ENCODE measurements at regions not wholly inside any gene's neighbourhood (a gene's known extent, or its start where the extent isn't known, plus 50 kb on each side); places are given as distances from the start of the nearest gene placed in this dataset.

DNA sequence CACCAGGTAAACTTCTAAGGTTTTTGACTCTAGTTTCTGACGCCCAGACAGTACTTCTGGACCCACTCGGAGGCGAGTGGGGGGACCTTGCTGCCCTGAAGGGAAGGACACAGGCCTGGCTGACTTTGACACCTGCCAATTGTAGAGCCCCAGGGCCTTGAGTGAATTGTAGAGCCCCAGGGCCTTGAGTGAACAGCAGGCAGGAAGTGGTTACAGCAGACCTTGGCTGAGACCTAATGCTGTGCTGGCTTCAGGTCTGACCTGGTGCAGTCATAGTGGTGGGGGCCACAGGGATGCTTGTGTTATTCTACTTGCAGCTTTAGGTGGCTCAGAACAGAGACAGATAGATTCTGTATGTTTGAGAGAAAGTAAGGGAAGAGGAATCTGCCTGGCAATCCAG is 344.3 kb downstream of the DUSP10 start:
- Histone ChIP-seq H3K9me3 (ENCODE audit: low read length) (no peaks in the 10 kb centered on the region), H3K4me2 (ENCODE audit: low read length) (no peak overlapping the region), H3K9me2 (ENCODE audit: insufficient read depth, low read length) (no peaks in the 10 kb centered on the region)

DNA sequence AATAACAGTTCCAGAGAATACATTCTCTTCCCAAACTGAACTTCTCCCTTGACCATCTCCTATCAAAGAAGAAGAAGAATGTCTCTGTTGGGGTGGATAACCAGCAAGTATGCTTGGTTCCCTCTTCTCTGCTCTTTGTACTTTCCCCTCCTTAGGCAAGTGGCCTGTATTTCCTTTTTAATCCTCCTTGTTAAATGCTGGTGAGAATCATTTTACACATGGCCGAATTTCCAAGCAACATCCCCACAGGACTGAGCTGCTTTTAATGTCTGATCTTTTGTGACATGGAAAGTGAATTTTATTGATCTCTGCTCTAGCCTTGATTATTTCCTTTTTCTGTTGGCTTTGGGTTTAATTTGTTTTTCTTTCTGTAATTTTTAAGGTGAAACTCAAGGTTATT is 336.7 kb downstream of the DUSP10 start:
- no peaks in the 10 kb centered on the region for H3K27me3 ChIP-seq (ENCODE audit: insufficient read depth, low read depth, low read length)
- no peaks in the 10 kb centered on the region for H3K36me3 ChIP-seq (ENCODE audit: insufficient read depth, low read length)
- no peak overlapping the region for H3K9ac ChIP-seq (ENCODE audit: low read length)
- no peaks in the 10 kb centered on the region for H3K79me2 ChIP-seq (replicated peaks; ENCODE audit: insufficient read depth, low read length)
- no peak overlapping the region for H3K27ac ChIP-seq (ENCODE audit: low read length)
- TF ChIP-seq POLR2AphosphoS5 (IDR thresholded peaks at IDR 0.05): no peak
- TF ChIP-seq MXI1 (conservative IDR thresholded peaks at IDR 0.05; ENCODE audit: poor library complexity, severe bottlenecking): no peak
- TF ChIP-seq RAD21 (conservative IDR thresholded peaks at IDR 0.05): no peak
- TF ChIP-seq, protein P1, sequence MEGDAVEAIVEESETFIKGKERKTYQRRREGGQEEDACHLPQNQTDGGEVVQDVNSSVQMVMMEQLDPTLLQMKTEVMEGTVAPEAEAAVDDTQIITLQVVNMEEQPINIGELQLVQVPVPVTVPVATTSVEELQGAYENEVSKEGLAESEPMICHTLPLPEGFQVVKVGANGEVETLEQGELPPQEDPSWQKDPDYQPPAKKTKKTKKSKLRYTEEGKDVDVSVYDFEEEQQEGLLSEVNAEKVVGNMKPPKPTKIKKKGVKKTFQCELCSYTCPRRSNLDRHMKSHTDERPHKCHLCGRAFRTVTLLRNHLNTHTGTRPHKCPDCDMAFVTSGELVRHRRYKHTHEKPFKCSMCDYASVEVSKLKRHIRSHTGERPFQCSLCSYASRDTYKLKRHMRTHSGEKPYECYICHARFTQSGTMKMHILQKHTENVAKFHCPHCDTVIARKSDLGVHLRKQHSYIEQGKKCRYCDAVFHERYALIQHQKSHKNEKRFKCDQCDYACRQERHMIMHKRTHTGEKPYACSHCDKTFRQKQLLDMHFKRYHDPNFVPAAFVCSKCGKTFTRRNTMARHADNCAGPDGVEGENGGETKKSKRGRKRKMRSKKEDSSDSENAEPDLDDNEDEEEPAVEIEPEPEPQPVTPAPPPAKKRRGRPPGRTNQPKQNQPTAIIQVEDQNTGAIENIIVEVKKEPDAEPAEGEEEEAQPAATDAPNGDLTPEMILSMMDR (IDR thresholded peaks at IDR 0.05; ENCODE audit: poor library complexity, severe bottlenecking): no peak
- TF ChIP-seq, protein P2, sequence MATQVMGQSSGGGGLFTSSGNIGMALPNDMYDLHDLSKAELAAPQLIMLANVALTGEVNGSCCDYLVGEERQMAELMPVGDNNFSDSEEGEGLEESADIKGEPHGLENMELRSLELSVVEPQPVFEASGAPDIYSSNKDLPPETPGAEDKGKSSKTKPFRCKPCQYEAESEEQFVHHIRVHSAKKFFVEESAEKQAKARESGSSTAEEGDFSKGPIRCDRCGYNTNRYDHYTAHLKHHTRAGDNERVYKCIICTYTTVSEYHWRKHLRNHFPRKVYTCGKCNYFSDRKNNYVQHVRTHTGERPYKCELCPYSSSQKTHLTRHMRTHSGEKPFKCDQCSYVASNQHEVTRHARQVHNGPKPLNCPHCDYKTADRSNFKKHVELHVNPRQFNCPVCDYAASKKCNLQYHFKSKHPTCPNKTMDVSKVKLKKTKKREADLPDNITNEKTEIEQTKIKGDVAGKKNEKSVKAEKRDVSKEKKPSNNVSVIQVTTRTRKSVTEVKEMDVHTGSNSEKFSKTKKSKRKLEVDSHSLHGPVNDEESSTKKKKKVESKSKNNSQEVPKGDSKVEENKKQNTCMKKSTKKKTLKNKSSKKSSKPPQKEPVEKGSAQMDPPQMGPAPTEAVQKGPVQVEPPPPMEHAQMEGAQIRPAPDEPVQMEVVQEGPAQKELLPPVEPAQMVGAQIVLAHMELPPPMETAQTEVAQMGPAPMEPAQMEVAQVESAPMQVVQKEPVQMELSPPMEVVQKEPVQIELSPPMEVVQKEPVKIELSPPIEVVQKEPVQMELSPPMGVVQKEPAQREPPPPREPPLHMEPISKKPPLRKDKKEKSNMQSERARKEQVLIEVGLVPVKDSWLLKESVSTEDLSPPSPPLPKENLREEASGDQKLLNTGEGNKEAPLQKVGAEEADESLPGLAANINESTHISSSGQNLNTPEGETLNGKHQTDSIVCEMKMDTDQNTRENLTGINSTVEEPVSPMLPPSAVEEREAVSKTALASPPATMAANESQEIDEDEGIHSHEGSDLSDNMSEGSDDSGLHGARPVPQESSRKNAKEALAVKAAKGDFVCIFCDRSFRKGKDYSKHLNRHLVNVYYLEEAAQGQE (IDR thresholded peaks at IDR 0.05; ENCODE audit: borderline replicate concordance): no peak
- no peak for TF ChIP-seq SMC3 (conservative IDR thresholded peaks at IDR 0.05; ENCODE audit: poor library complexity)
- TF ChIP-seq EP300 (conservative IDR thresholded peaks at IDR 0.05; ENCODE audit: poor library complexity, severe bottlenecking): no peak
- TF ChIP-seq EZH2 (IDR thresholded peaks at IDR 0.05; ENCODE audit: borderline replicate concordance, insufficient read depth, low read length, poor library complexity, severe bottlenecking): no peak
- TF ChIP-seq TAF1 (IDR thresholded peaks at IDR 0.05; ENCODE audit: low read depth): no peak
- no peaks in the 10 kb centered on the region for H3K9me2 ChIP-seq (ENCODE audit: insufficient read depth, low read length)
- H3K4me2 ChIP-seq (ENCODE audit: low read length): no peak overlapping the region
- no peaks in the 10 kb centered on the region for H4K20me1 ChIP-seq (ENCODE audit: insufficient read depth)
- no peaks in the 10 kb centered on the region for H3F3A ChIP-seq (ENCODE audit: insufficient read depth, low read length, poor library complexity, severe bottlenecking)
- H3K9me3 ChIP-seq (ENCODE audit: low read length): no peaks in the 10 kb centered on the region
- H3K4me3 ChIP-seq (ENCODE audit: low read length): no peak overlapping the region
- no peak overlapping the region for H2AFZ ChIP-seq (ENCODE audit: low read depth, low read length)

More for the DNA sequence above, 344.3 kb downstream of the DUSP10 start:
- TF ChIP-seq TAF1 (IDR thresholded peaks at IDR 0.05; ENCODE audit: low read depth) (no peak), MXI1 (conservative IDR thresholded peaks at IDR 0.05; ENCODE audit: poor library complexity, severe bottlenecking) (no peak), EP300 (conservative IDR thresholded peaks at IDR 0.05; ENCODE audit: poor library complexity, severe bottlenecking) (no peak), SMC3 (conservative IDR thresholded peaks at IDR 0.05; ENCODE audit: poor library complexity) (no peak), EZH2 (IDR thresholded peaks at IDR 0.05; ENCODE audit: borderline replicate concordance, insufficient read depth, low read length, poor library complexity, severe bottlenecking) (no peak), RAD21 (conservative IDR thresholded peaks at IDR 0.05) (no peak), POLR2AphosphoS5 (IDR thresholded peaks at IDR 0.05) (no peak)
- TF ChIP-seq, protein P2 (IDR thresholded peaks at IDR 0.05; ENCODE audit: borderline replicate concordance): no peak
- TF ChIP-seq, protein P1 (IDR thresholded peaks at IDR 0.05; ENCODE audit: poor library complexity, severe bottlenecking): no peak
- Histone ChIP-seq H2AFZ (ENCODE audit: low read depth, low read length) (no peak overlapping the region), H3K79me2 (replicated peaks; ENCODE audit: insufficient read depth, low read length) (no peaks in the 10 kb centered on the region), H4K20me1 (ENCODE audit: insufficient read depth) (no peaks in the 10 kb centered on the region), H3K9ac (ENCODE audit: low read length) (no peak overlapping the region), H3K27ac (ENCODE audit: low read length) (no peak overlapping the region), H3K27me3 (ENCODE audit: insufficient read depth, low read depth, low read length) (no peaks in the 10 kb centered on the region), H3K4me3 (ENCODE audit: low read length) (no peak overlapping the region), H3F3A (ENCODE audit: insufficient read depth, low read length, poor library complexity, severe bottlenecking) (no peaks in the 10 kb centered on the region), H3K36me3 (ENCODE audit: insufficient read depth, low read length) (no peaks in the 10 kb centered on the region)
